PC-9 (cell line): ENCODE measurements at regions not wholly inside any gene's neighbourhood (a gene's known extent, or its start where the extent isn't known, plus 50 kb on each side); places are given as distances from the start of the nearest gene placed in this dataset.

Source experiments
- BruUV-seq: library from RNA; stranded (reverse); fragments of 400-500 nt; replicated peaks from 2 replicates; lab custom pipeline; 2021; lab: Mats Ljungman, UMichigan
- CTCF ChIA-PET: fragments of 300-600 bp; sonication (Branson Sonifier 250); formaldehyde crosslinking; loops from one replicate; lab custom pipeline; 2022; ENCODE audit warnings: antibody characterized with exemption; lab: Charles Lee
- POLR2A ChIA-PET: fragments of 300-600 bp; sonication (Branson Sonifier 250); formaldehyde crosslinking; loops from one replicate; lab custom pipeline; 2022; ENCODE audit warnings: antibody characterized with exemption; ENCODE audit not compliant: unreplicated experiment; lab: Charles Lee
- DNase-seq, 2 experiments: peaks; one replicate each; pipeline versions ENCODE4 v3.0.0 to v3.0.0-alpha.2; 2015 to 2022; ENCODE audit warnings: mixed read lengths in 1 of 2
- H2AFZ ChIP-seq: fragments of 200-600 bp; sonication (generic); 2 replicates; pipeline ENCODE4 v1.8.1; 2017; ENCODE audit warnings: antibody characterized with exemption
- H3F3A ChIP-seq: fragments of 200-600 bp; sonication (generic); 2 replicates; pipeline ENCODE4 v1.8.1; 2017; ENCODE audit warnings: antibody characterized with exemption, mild to moderate bottlenecking, low read depth; ENCODE audit not compliant: insufficient read depth
- H3K27ac ChIP-seq: fragments of 200-600 bp; sonication (generic); 2 replicates; pipeline ENCODE4 v1.6.1; 2016; ENCODE audit warnings: mixed run types
- H3K27me3 ChIP-seq: fragments of 200-600 bp; sonication (generic); 2 replicates; pipeline ENCODE4 v1.6.1; 2016; ENCODE audit warnings: low read depth, mixed run types; ENCODE audit not compliant: insufficient read depth
- H3K36me3 ChIP-seq: fragments of 200-600 bp; sonication (generic); 2 replicates; pipeline ENCODE4 v1.6.1; 2016; ENCODE audit warnings: low read depth, mixed run types
- H3K4me1 ChIP-seq: fragments of 200-600 bp; sonication (generic); replicated peaks from 2 replicates; pipeline ENCODE4 v1.6.1; 2016; ENCODE audit warnings: mixed run types; ENCODE audit not compliant: insufficient read depth
- H3K4me2 ChIP-seq: fragments of 200-600 bp; sonication (generic); 2 replicates; pipeline ENCODE4 v1.6.1; 2017; ENCODE audit warnings: mixed run types
- H3K4me3 ChIP-seq: fragments of 200-600 bp; sonication (generic); 2 replicates; pipeline ENCODE4 v1.6.1; 2016; ENCODE audit warnings: mixed run types
- H3K79me2 ChIP-seq: fragments of 200-600 bp; sonication (generic); 2 replicates; pipeline ENCODE4 v1.6.1; 2017; ENCODE audit warnings: low read depth, mixed run types
- H3K9me2 ChIP-seq: fragments of 200-600 bp; sonication (generic); 2 replicates; pipeline ENCODE4 v1.8.1; 2017; ENCODE audit warnings: mild to moderate bottlenecking; ENCODE audit not compliant: insufficient read depth
- H3K9me3 ChIP-seq: fragments of 200-600 bp; sonication (generic); 2 replicates; pipeline ENCODE4 v1.8.1; 2016; ENCODE audit warnings: low read depth; ENCODE audit not compliant: insufficient read depth
- H4K20me1 ChIP-seq: fragments of 200-600 bp; sonication (generic); 2 replicates; pipeline ENCODE4 v1.8.1; 2017; ENCODE audit not compliant: insufficient read depth
- CTCF ChIP-seq: fragments of 200-600 bp; sonication (generic); conservative IDR thresholded peaks from 2 replicates; pipeline ENCODE4 v1.6.1; 2017; ENCODE audit warnings: mixed run types, antibody characterized with exemption, mild to moderate bottlenecking, moderate library complexity
- EZH2 ChIP-seq: fragments of 200-600 bp; sonication (generic); IDR thresholded peaks from 2 replicates; pipeline ENCODE4 v1.8.0; 2017; ENCODE audit warnings: antibody characterized with exemption, low read depth
- intact Hi-C: fragments of 100-400 bp; cut with micrococcal nuclease; formaldehyde crosslinking; loops from one replicate; pipeline ENCODE4 v1.10.0; 2022; ENCODE audit not compliant: unreplicated experiment

- intact Hi-C loops: loop anchor here (10.0 kb wide), 1 partner anchor 516 kb away; no protein-coding TSS in a partner anchor
- no peaks in the 10 kb centered on the region for H3K9me3 ChIP-seq
- H3K79me2 ChIP-seq: no peaks in the 10 kb centered on the region
- H3K4me1 ChIP-seq: no peaks in the 10 kb centered on the region
- CTCF ChIA-PET: no interaction called here
- H3K27me3 ChIP-seq: no peaks in the 10 kb centered on the region
- H3K9me2 ChIP-seq: 0 out of 2 replicates have a peak, but pooled peaks cover 7% of the 10 kb centered on the region
- TF ChIP-seq EZH2: no peak
- no peak for TF ChIP-seq CTCF
- no peaks in the 10 kb centered on the region for H3F3A ChIP-seq
- no peak overlapping the region for H3K27ac ChIP-seq
- H3K36me3 ChIP-seq: no peaks in the 10 kb centered on the region
- H3K4me3 ChIP-seq: no peak overlapping the region
- POLR2A ChIA-PET: no interaction called here
- no peak for DNase-seq
- no peaks in the 10 kb centered on the region for H4K20me1 ChIP-seq
- no TSS peak for BruUV-seq
- H2AFZ ChIP-seq: no peak overlapping the region
- H3K4me2 ChIP-seq: no peak overlapping the region
These were observed 529.1 kb downstream of the IRS1 start for GRCh38 chr2:226270285-226271058.

- H3K4me1 ChIP-seq: no peaks in the 10 kb centered on the region
- H3K4me3 ChIP-seq: no peak overlapping the region
- 0 out of 2 replicates have a peak, but pooled peaks cover 7% of the 10 kb centered on the region for H3K9me2 ChIP-seq
- H3K36me3 ChIP-seq: no peaks in the 10 kb centered on the region
- no TSS peak for BruUV-seq
- no peaks in the 10 kb centered on the region for H3F3A ChIP-seq
- DNase-seq: no peak
- peaks cover 2% of the 10 kb centered on the region; the same call in 1 of the 2 replicates for H3K9me3 ChIP-seq
- H3K27me3 ChIP-seq: no peaks in the 10 kb centered on the region
- H2AFZ ChIP-seq: no peak overlapping the region
- intact Hi-C loops: no loop called here
- H4K20me1 ChIP-seq: no peaks in the 10 kb centered on the region
- no peaks in the 10 kb centered on the region for H3K79me2 ChIP-seq
- no peak for TF ChIP-seq CTCF
- no peak for TF ChIP-seq EZH2
- H3K4me2 ChIP-seq: no peak overlapping the region
- H3K27ac ChIP-seq: no peak overlapping the region
- ChIA-PET CTCF (no interaction called here), POLR2A (no interaction called here)
These were observed 531.9 kb downstream of the IRS1 start for GRCh38 chr2:226267516-226268289.

- Histone ChIP-seq H2AFZ (peak overlapping the region; percentile 63; the same call in 1 of the 2 replicates), H3K9me3 (peaks cover 6% of the 10 kb centered on the region; the same call in 1 of the 2 replicates), H3K4me3 (no peak overlapping the region), H3K4me1 (peaks cover 16% of the 10 kb centered on the region), H3K27ac (peak overlapping the region; percentile 68), H3K27me3 (no peaks in the 10 kb centered on the region), H3K79me2 (no peaks in the 10 kb centered on the region), H3K4me2 (peak overlapping the region; percentile 3; the same call in 1 of the 2 replicates), H4K20me1 (no peaks in the 10 kb centered on the region), H3K9me2 (no peaks in the 10 kb centered on the region), H3K36me3 (no peaks in the 10 kb centered on the region), H3F3A (peaks cover 11% of the 10 kb centered on the region)
- ChIA-PET CTCF (interaction anchor here (0.6 kb wide), 1 partner anchor 222 kb away, joined by 8 read pairs; no protein-coding TSS in a partner anchor), POLR2A (no interaction called here)
- no TSS peak for BruUV-seq
- intact Hi-C loops: no loop called here
- TF ChIP-seq EZH2 (no peak), CTCF (no peak)
- DNase-seq: no peak
These were observed 542.8 kb downstream of the IRS1 start for GRCh38 chr2:226256709-226257376.
